Kidney capillary endothelial cell (primary cell): ENCODE measurements at regions not wholly inside any gene's neighbourhood (a gene's known extent, or its start where the extent isn't known, plus 50 kb on each side); places are given as distances from the start of the nearest gene placed in this dataset.

Experiments used
- DNase-seq: peaks from one replicate; pipeline ENCODE4 v3.0.0-alpha.2; 2018; ENCODE audit warnings: low spot score

GRCh38 chr11:113579292-113579940 is 104.2 kb upstream of the DRD2 start:
- no peak for DNase-seq

- no peak for DNase-seq
Observed at GRCh38 chr11:113578715-113579250, 103.6 kb upstream of the DRD2 start.

- DNase-seq: no peak
Observed at GRCh38 chr11:113578033-113578380, 102.8 kb upstream of the DRD2 start.

- no peak for DNase-seq
Observed at GRCh38 chr11:113577356-113578032, 102.3 kb upstream of the DRD2 start.

- DNase-seq: no peak
Observed at GRCh38 chr11:113574586-113574985, 99.4 kb upstream of the DRD2 start.

GRCh38 chr11:113574171-113574570 is 99.0 kb upstream of the DRD2 start:
- no peak for DNase-seq

- no peak for DNase-seq
Observed at GRCh38 chr11:113572136-113572735, 97.0 kb upstream of the DRD2 start.

- DNase-seq: no peak
Observed at GRCh38 chr11:113571531-113571930, 96.3 kb upstream of the DRD2 start.

GRCh38 chr11:113570906-113571305 is 95.7 kb upstream of the DRD2 start:
- DNase-seq: no peak

- DNase-seq: no peak
Observed at GRCh38 chr11:113569391-113569790, 94.2 kb upstream of the DRD2 start.

GRCh38 chr11:113568566-113568965 is 93.4 kb upstream of the DRD2 start:
- DNase-seq: no peak

GRCh38 chr11:113567867-113568544 is 92.8 kb upstream of the DRD2 start:
- no peak for DNase-seq

GRCh38 chr11:113567097-113567496 is 91.9 kb upstream of the DRD2 start:
- no peak for DNase-seq

GRCh38 chr11:113564527-113565130 is 89.4 kb upstream of the DRD2 start:
- no peak for DNase-seq

- DNase-seq: no peak
Observed at GRCh38 chr11:113563766-113564526, 88.7 kb upstream of the DRD2 start.

GRCh38 chr11:113562981-113563461 is 87.8 kb upstream of the DRD2 start:
- no peak for DNase-seq

GRCh38 chr11:113562576-113562975 is 87.4 kb upstream of the DRD2 start:
- DNase-seq: no peak

- no peak for DNase-seq
Observed at GRCh38 chr11:113557926-113558325, 82.7 kb upstream of the DRD2 start.

GRCh38 chr11:113556036-113556435 is 80.8 kb upstream of the DRD2 start:
- no peak for DNase-seq

GRCh38 chr11:113555071-113555619 is 79.9 kb upstream of the DRD2 start:
- no peak for DNase-seq

- DNase-seq: no peak
Observed at GRCh38 chr11:113554526-113554925, 79.3 kb upstream of the DRD2 start.
